HG02981 (cell line): ENCODE measurements at regions not wholly inside any gene's neighbourhood (a gene's known extent, or its start where the extent isn't known, plus 50 kb on each side); places are given as distances from the start of the nearest gene placed in this dataset.

Source experiments
- ATAC-seq: cut with Tn5 transposase; IDR thresholded peaks from one replicate; pipeline ENCODE4 v1.9.1; 2021; ENCODE audit warnings: mild to moderate bottlenecking, moderate library complexity; ENCODE audit not compliant: unreplicated experiment

GRCh38 chr16:86134802-86135461 is 236.0 kb downstream of the IRF8 start:
- no peak for ATAC-seq

- no peak for ATAC-seq
Observed at GRCh38 chr16:86137359-86137758, 238.4 kb downstream of the IRF8 start.

DNA sequence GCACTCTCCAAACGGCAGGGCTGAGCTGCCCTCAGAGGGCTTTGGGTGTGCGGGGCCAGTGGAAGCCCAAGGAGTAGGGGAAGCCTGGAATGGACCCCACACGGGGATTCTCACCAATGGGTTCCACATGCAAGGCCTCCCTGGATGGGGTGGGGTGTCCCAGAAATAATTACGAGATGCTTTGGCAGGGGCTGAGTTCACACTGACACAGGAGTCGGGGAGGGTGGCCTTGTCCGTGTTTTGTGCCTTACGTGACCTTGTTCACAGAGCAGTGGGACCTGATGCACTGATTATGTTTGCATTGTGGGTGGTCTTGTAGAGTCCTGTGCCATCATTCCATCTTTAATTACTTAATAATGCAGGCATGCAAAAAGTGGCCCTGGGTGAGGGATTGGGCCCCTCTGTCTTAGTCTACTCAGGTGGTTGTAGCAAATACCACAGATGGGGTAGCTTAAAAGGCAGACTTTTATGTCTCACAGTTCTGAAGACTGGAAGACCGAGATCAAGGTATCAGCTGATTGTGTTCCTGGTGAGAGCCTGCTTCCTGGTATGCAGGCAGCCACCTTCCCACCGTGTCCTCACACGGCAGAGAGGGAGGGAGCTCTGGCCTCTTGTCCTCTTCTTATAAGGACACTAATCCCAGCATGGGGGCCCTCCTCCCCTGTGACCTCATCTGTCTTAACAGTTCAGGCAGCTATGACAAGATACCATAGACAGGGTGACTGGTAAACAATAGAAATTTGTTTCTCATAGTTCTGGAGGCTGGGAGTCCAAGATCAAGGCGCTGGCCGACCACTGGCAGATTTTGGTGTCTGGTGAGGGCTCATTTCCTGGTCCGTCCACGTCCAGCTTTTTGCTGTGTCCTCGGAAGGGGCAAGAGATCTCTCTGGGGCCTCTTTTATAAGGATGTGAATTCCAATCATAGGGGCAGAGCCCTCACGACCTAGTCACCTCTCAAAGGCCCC is 239.4 kb downstream of the IRF8 start:
- no peak for ATAC-seq

GRCh38 chr16:86142801-86143236 is 243.9 kb downstream of the IRF8 start:
- no peak for ATAC-seq

DNA sequence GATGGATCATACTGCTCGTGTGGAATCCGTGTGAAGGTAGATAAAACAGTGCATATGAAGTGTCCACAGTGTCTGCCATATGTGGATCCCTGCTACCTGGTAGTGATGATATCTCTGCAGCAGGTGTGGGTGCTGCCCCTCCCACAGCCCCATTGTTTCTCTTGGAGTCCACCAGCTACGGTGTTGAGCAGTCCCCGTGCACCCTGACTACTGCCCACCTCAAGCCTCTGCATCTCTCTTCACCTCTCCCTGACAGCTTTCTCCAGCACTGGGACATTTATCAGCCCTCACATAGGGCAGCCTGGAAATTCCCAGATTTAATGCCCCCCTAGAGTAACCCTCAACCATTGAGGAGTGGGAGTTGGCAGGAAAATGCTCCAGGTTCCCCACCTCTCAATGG is 244.7 kb downstream of the IRF8 start:
- ATAC-seq, result no peak

- no peak for ATAC-seq
Observed at GRCh38 chr16:86145669-86146068, 246.7 kb downstream of the IRF8 start.

DNA sequence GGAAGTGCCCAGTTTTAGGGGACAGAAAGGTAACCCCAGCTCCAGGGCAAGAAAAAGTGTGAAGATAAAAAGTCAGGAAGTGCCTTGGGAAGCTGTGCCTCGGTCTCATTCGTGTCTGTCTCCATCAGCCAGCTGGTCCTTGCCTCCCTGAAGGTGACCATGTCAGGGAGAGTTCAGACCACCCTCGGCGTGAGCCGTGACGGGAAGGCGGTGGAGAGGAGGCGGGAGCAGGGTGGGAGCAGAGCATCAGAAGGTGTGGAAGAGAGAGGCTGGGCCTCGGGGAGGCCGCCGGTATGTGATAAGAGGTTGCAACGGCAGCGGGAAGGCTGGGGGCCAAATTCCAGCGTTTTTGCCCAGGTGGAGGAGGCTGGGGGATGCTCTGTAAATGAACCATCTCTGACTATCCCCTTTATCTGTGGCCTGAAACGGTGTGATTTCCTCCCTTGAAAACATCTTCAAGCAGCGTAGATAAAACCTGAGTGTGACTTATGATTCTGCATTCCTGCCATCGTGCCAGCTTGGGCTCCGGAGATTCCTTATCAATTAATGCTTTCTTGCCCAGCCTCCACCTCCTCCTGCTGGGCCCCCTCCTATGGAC is 251.8 kb downstream of the IRF8 start:
- ATAC-seq, result no peak

DNA sequence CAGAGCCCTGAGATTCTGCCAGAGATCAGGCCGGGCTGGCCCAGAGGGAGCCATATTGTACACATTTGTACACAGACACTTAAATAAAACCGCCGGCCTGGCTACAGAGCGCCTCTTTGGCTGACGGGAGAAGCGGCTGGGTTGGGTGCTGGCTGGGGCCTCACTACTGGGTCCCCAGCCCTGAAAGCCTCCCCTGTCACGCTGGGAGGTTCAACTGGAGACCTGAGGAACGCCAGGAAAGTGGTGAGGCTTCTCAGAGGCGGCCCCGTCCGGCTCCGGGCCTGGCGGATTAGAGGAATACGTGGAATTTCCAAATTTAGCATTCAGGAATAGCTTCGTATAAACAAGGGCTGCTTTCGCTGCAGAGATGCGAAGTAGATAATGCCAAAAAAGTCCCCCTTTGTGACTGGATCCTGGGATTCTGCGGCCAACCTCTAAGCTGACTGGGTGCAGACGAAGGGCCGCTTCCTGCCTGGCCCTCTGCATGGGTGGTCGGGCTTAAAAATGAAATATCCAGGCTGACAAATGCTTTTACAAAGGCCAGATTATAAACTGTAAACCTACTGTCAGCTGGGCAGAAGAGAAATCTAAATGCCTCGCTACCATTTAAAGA is 252.4 kb downstream of the IRF8 start:
- no peak for ATAC-seq

DNA sequence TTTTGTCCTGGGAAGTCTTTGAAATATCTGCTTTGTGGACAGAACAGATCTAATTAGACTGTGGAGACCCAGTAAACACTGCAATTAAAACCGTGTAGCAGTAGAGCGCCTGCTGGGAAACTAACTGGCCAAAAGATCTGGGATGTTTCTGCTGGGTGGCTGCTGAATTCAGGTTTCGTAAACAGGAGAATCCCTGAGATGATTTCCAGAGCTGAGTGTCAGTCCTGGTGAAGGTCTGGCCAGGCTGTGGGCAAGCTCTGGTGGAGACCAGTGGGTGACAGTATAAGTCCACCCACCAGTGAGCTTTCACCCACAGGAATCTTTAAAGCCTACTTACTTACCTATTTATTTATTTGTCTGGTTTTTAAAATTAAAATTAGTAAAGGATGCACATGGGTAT is 257.2 kb downstream of the IRF8 start:
- ATAC-seq, result no peak

DNA sequence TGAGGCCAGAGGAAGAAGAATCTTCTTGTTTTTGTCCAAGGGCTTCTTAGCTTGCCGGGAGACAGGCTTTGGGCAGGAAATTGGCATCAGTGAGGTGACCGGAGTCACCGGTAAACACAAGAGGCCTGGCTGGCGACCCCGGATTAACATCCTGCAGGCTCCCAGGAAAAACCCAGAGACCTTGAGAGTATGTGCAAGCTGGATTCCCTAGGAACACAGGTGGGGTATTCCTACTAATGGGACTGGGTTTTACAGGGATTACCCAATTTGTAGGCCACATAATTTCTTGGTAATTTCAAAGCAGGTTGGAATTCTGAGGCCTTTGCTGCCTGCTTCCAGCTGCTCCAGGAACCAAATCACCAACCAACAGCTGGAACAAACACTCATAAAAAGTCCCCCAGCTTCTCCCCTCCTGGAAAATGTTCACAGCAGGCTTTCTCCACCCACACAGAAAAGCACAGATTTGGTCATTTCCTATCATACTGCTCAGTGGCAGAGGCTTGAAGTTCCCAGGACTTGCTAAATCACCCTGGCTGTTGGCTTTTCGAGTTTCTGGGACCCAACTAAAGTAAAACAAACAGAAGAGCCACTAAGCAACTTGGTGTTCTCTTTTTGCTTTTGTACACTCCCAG is 258.8 kb downstream of the IRF8 start:
- no peak for ATAC-seq

- ATAC-seq, result no peak
Observed at GRCh38 chr16:86158688-86159360, 259.9 kb downstream of the IRF8 start.

- no peak for ATAC-seq
Observed at GRCh38 chr16:86165479-86165878, 266.5 kb downstream of the IRF8 start.

- ATAC-seq, result no peak
Observed at GRCh38 chr16:86166414-86166813, 267.5 kb downstream of the IRF8 start.

DNA sequence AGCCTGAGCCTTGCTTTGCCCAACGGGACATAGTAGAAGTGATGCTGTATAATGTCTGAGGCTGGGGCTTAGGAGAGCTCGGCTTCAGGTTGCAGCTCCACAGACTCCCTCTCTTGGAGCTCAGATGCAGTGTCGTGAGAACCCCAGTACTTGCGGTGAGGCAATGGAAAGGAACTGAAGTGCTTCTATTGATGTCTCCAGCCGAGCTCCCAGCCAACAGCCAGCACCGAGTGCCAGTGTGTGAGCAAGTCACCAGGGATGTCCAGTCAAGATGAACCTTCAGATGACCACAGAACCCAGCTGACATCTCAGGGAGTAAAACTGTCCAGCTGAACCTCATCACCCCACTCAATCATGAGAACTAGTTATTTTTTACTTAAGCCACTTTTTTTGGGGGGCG is 268.1 kb downstream of the IRF8 start:
- no peak for ATAC-seq

- no peak for ATAC-seq
Observed at GRCh38 chr16:86170720-86171119, 271.8 kb downstream of the IRF8 start.

DNA sequence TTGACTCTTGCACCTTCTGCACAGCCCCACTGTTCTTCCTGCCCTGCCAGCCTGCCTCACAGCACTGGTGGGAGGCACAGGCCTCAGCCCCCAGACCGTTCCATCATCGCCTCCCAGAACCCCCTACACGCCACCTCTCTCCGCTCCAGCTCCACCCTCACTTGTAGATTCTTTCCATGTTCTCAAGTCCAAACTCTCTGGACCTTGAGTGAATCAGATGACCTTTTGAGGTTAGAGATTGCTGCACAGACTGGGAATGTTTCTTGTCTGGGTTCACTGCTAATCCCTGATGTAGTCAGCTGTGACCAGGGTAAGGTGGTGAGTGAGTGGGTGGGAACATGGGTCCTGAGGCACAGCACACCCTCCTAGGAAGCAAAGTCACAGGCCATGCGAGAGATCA is 272.4 kb downstream of the IRF8 start:
- no peak for ATAC-seq

GRCh38 chr16:86175816-86176215 is 276.9 kb downstream of the IRF8 start:
- ATAC-seq, result no peak

- no peak for ATAC-seq
Observed at GRCh38 chr16:86176462-86176861, 277.5 kb downstream of the IRF8 start.

- ATAC-seq, result no peak
Observed at GRCh38 chr16:86180244-86180643, 281.3 kb downstream of the IRF8 start.

- no peak for ATAC-seq
Observed at GRCh38 chr16:86180780-86181179, 281.8 kb downstream of the IRF8 start.
